ENCODE measurements at regions not wholly inside any gene's neighbourhood (a gene's known extent, or its start where the extent isn't known, plus 50 kb on each side); places are given as distances from the start of the nearest gene placed in this dataset.

DNA sequence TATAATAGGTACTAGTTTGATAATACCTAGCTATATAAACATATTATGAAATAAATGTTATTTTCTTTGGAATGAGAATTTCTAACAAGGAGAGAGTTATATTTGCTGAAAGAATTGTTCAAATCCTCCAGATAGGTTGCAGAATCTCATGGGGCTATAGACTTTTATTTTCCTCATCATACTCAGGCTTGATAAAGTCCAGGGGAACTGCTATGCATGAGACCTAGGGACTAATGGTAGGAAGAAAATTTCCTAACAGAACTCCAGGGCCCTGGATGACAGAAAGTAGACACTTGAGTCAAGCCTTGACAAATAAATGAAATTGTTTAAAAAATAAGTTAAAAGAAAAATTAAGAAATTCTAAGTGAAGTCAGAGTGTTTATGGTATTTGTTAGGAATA is 138.5 kb upstream of the DACH1 start:
- TF ChIP-seq, protein P1, sequence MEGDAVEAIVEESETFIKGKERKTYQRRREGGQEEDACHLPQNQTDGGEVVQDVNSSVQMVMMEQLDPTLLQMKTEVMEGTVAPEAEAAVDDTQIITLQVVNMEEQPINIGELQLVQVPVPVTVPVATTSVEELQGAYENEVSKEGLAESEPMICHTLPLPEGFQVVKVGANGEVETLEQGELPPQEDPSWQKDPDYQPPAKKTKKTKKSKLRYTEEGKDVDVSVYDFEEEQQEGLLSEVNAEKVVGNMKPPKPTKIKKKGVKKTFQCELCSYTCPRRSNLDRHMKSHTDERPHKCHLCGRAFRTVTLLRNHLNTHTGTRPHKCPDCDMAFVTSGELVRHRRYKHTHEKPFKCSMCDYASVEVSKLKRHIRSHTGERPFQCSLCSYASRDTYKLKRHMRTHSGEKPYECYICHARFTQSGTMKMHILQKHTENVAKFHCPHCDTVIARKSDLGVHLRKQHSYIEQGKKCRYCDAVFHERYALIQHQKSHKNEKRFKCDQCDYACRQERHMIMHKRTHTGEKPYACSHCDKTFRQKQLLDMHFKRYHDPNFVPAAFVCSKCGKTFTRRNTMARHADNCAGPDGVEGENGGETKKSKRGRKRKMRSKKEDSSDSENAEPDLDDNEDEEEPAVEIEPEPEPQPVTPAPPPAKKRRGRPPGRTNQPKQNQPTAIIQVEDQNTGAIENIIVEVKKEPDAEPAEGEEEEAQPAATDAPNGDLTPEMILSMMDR (IDR thresholded peaks at IDR 0.05) = no peak
- TF ChIP-seq EP300 (IDR thresholded peaks at IDR 0.05) (no peak), POLR2A (IDR thresholded peaks at IDR 0.05) (no peak)

Measured in ovary (tissue), 3 donors.